PC-9 (cell line): ENCODE measurements at regions not wholly inside any gene's neighbourhood (a gene's known extent, or its start where the extent isn't known, plus 50 kb on each side); places are given as distances from the start of the nearest gene placed in this dataset.

Experiments
- BruUV-seq: library from RNA; stranded (reverse); fragments of 400-500 nt; replicated peaks from 2 replicates; lab custom pipeline; 2021; lab: Mats Ljungman, UMichigan
- CTCF ChIA-PET: fragments of 300-600 bp; sonication (Branson Sonifier 250); formaldehyde crosslinking; loops from one replicate; lab custom pipeline; 2022; ENCODE audit warnings: antibody characterized with exemption; lab: Charles Lee
- POLR2A ChIA-PET: fragments of 300-600 bp; sonication (Branson Sonifier 250); formaldehyde crosslinking; loops from one replicate; lab custom pipeline; 2022; ENCODE audit warnings: antibody characterized with exemption; ENCODE audit not compliant: unreplicated experiment; lab: Charles Lee
- DNase-seq, 2 experiments: peaks; one replicate each; pipeline versions ENCODE4 v3.0.0 to v3.0.0-alpha.2; 2015 to 2022; ENCODE audit warnings: mixed read lengths in 1 of 2
- H2AFZ ChIP-seq: fragments of 200-600 bp; sonication (generic); 2 replicates; pipeline ENCODE4 v1.8.1; 2017; ENCODE audit warnings: antibody characterized with exemption
- H3F3A ChIP-seq: fragments of 200-600 bp; sonication (generic); 2 replicates; pipeline ENCODE4 v1.8.1; 2017; ENCODE audit warnings: antibody characterized with exemption, mild to moderate bottlenecking, low read depth; ENCODE audit not compliant: insufficient read depth
- H3K27ac ChIP-seq: fragments of 200-600 bp; sonication (generic); 2 replicates; pipeline ENCODE4 v1.6.1; 2016; ENCODE audit warnings: mixed run types
- H3K27me3 ChIP-seq: fragments of 200-600 bp; sonication (generic); 2 replicates; pipeline ENCODE4 v1.6.1; 2016; ENCODE audit warnings: low read depth, mixed run types; ENCODE audit not compliant: insufficient read depth
- H3K36me3 ChIP-seq: fragments of 200-600 bp; sonication (generic); 2 replicates; pipeline ENCODE4 v1.6.1; 2016; ENCODE audit warnings: low read depth, mixed run types
- H3K4me1 ChIP-seq: fragments of 200-600 bp; sonication (generic); replicated peaks from 2 replicates; pipeline ENCODE4 v1.6.1; 2016; ENCODE audit warnings: mixed run types; ENCODE audit not compliant: insufficient read depth
- H3K4me2 ChIP-seq: fragments of 200-600 bp; sonication (generic); 2 replicates; pipeline ENCODE4 v1.6.1; 2017; ENCODE audit warnings: mixed run types
- H3K4me3 ChIP-seq: fragments of 200-600 bp; sonication (generic); 2 replicates; pipeline ENCODE4 v1.6.1; 2016; ENCODE audit warnings: mixed run types
- H3K79me2 ChIP-seq: fragments of 200-600 bp; sonication (generic); 2 replicates; pipeline ENCODE4 v1.6.1; 2017; ENCODE audit warnings: low read depth, mixed run types
- H3K9me2 ChIP-seq: fragments of 200-600 bp; sonication (generic); 2 replicates; pipeline ENCODE4 v1.8.1; 2017; ENCODE audit warnings: mild to moderate bottlenecking; ENCODE audit not compliant: insufficient read depth
- H3K9me3 ChIP-seq: fragments of 200-600 bp; sonication (generic); 2 replicates; pipeline ENCODE4 v1.8.1; 2016; ENCODE audit warnings: low read depth; ENCODE audit not compliant: insufficient read depth
- H4K20me1 ChIP-seq: fragments of 200-600 bp; sonication (generic); 2 replicates; pipeline ENCODE4 v1.8.1; 2017; ENCODE audit not compliant: insufficient read depth
- EZH2 ChIP-seq: fragments of 200-600 bp; sonication (generic); IDR thresholded peaks from 2 replicates; pipeline ENCODE4 v1.8.0; 2017; ENCODE audit warnings: antibody characterized with exemption, low read depth
- intact Hi-C: fragments of 100-400 bp; cut with micrococcal nuclease; formaldehyde crosslinking; loops from one replicate; pipeline ENCODE4 v1.10.0; 2022; ENCODE audit not compliant: unreplicated experiment
- TF ChIP-seq, protein P1 (sequence below): fragments of 200-600 bp; sonication (generic); conservative IDR thresholded peaks from 2 replicates; pipeline ENCODE4 v1.6.1; 2017; ENCODE audit warnings: mixed run types, antibody characterized with exemption, mild to moderate bottlenecking, moderate library complexity

DNA sequence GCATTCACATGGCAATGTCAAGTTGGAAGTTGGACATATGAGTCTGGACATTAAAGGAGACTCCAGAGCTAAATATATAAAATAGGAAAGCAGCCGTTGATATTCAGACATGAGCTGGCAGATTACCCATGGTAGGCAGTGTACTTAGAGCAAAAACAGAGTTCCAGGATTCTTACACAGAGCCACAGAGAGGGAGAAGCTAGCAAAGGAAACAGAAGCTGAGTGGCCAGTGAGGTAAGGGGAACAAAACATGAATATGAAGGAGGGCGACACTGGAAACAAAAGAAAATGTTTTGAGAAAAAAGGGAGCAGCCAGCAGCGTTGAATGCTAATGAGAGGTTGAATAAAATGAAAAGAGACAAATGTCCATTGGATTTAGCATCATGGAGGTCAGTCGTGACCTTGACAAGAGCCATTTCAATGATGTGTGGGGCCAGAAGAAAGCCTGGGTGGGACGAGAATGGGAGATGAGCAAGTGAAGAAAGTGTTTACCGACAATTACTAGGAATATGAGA is 198.4 kb downstream of the POU4F1 start:
- no peaks in the 10 kb centered on the region for H3K79me2 ChIP-seq
- no peaks in the 10 kb centered on the region for H3K27me3 ChIP-seq
- no peaks in the 10 kb centered on the region for H3K36me3 ChIP-seq
- ChIA-PET POLR2A (no interaction called here), CTCF (no interaction called here)
- intact Hi-C loops, result no loop called here
- no peak overlapping the region for H3K27ac ChIP-seq
- H3F3A ChIP-seq, result no peaks in the 10 kb centered on the region
- no peaks in the 10 kb centered on the region for H3K9me3 ChIP-seq
- H3K9me2 ChIP-seq, result no peaks in the 10 kb centered on the region
- H4K20me1 ChIP-seq, result no peaks in the 10 kb centered on the region
- no peak for DNase-seq
- TF ChIP-seq, protein P1, sequence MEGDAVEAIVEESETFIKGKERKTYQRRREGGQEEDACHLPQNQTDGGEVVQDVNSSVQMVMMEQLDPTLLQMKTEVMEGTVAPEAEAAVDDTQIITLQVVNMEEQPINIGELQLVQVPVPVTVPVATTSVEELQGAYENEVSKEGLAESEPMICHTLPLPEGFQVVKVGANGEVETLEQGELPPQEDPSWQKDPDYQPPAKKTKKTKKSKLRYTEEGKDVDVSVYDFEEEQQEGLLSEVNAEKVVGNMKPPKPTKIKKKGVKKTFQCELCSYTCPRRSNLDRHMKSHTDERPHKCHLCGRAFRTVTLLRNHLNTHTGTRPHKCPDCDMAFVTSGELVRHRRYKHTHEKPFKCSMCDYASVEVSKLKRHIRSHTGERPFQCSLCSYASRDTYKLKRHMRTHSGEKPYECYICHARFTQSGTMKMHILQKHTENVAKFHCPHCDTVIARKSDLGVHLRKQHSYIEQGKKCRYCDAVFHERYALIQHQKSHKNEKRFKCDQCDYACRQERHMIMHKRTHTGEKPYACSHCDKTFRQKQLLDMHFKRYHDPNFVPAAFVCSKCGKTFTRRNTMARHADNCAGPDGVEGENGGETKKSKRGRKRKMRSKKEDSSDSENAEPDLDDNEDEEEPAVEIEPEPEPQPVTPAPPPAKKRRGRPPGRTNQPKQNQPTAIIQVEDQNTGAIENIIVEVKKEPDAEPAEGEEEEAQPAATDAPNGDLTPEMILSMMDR, result no peak
- no peak for TF ChIP-seq EZH2
- H3K4me1 ChIP-seq, result no peaks in the 10 kb centered on the region
- no peak overlapping the region for H3K4me2 ChIP-seq
- no peak overlapping the region for H2AFZ ChIP-seq
- no peak overlapping the region for H3K4me3 ChIP-seq
- BruUV-seq, result no TSS peak

DNA sequence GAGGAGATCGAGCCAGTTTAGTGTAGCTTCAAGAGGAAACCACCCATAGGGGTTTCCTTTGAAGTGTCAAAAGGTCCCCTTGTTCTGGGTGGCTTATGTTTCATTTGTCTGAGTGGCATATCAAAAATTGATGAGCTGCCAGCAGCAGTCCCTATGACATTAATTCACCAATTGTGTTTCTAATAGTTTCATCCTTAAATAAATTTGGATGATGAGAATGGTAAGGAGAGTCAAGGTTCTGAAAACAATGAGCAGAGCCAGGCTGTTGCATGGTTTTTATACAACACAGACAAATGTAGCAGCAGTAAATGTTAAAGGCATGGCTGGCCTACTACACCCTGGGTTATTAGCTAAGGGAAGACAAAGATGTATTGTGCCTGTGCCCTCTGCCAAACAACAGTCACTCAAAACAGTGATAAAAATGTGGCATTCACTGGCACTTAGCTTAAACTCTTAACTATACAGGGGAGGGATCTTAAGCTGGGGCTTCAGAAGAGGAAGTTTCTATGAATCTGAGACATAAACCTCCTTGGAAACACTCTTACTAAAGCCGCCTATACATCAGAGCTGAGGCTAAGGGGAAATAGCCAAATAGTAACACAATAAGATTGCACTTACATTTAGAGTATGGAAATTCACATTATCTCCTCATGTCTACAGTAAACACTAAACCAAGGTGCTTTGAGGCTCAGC is 200.5 kb downstream of the POU4F1 start:
- Histone ChIP-seq H3K9me2 (no peaks in the 10 kb centered on the region), H3K27me3 (no peaks in the 10 kb centered on the region), H3F3A (no peaks in the 10 kb centered on the region), H4K20me1 (no peaks in the 10 kb centered on the region), H3K4me3 (no peak overlapping the region), H3K27ac (no peak overlapping the region), H3K36me3 (no peaks in the 10 kb centered on the region), H3K9me3 (no peaks in the 10 kb centered on the region), H3K4me2 (no peak overlapping the region), H3K4me1 (no peaks in the 10 kb centered on the region), H3K79me2 (no peaks in the 10 kb centered on the region), H2AFZ (no peak overlapping the region)
- POLR2A ChIA-PET, result no interaction called here
- CTCF ChIA-PET, result no interaction called here
- intact Hi-C loops, result no loop called here
- TF ChIP-seq, protein P1, result no peak
- no peak for TF ChIP-seq EZH2
- BruUV-seq, result no TSS peak
- no peak for DNase-seq

GRCh38 chr13:78401873-78402707 is 201.3 kb downstream of the POU4F1 start:
- POLR2A ChIA-PET, result no interaction called here
- no peaks in the 10 kb centered on the region for H4K20me1 ChIP-seq
- no peaks in the 10 kb centered on the region for H3K27me3 ChIP-seq
- no TSS peak for BruUV-seq
- CTCF ChIA-PET, result no interaction called here
- H2AFZ ChIP-seq, result no peak overlapping the region
- no peaks in the 10 kb centered on the region for H3K9me3 ChIP-seq
- H3K27ac ChIP-seq, result no peak overlapping the region
- no peaks in the 10 kb centered on the region for H3K9me2 ChIP-seq
- no peaks in the 10 kb centered on the region for H3K4me1 ChIP-seq
- H3K4me2 ChIP-seq, result no peak overlapping the region
- TF ChIP-seq EZH2, result no peak
- TF ChIP-seq, protein P1, result no peak
- DNase-seq, result no peak
- intact Hi-C loops, result no loop called here
- H3K4me3 ChIP-seq, result no peak overlapping the region
- H3K36me3 ChIP-seq, result no peaks in the 10 kb centered on the region
- H3K79me2 ChIP-seq, result no peaks in the 10 kb centered on the region
- H3F3A ChIP-seq, result no peaks in the 10 kb centered on the region
